HFFc6 (cell line): ENCODE measurements at regions not wholly inside any gene's neighbourhood (a gene's known extent, or its start where the extent isn't known, plus 50 kb on each side); places are given as distances from the start of the nearest gene placed in this dataset.

Experiments
- DNase-seq: peaks from one replicate; pipeline ENCODE4 v3.0.0-alpha.2; 2018
- H3K27ac Mint-ChIP-seq: 2 replicates; pipeline ENCODE4 v1.8.0; 2020; ENCODE audit warnings: mild to moderate bottlenecking, mixed read lengths
- H3K27me3 Mint-ChIP-seq: 2 replicates; pipeline ENCODE4 v1.8.0; 2021; ENCODE audit warnings: mild to moderate bottlenecking, moderate library complexity, mixed read lengths; ENCODE audit not compliant: insufficient read depth
- H3K36me3 Mint-ChIP-seq: 2 replicates; pipeline ENCODE4 v1.8.0; 2021; ENCODE audit warnings: low read depth, mixed read lengths
- H3K4me1 Mint-ChIP-seq: 2 replicates; pipeline ENCODE4 v1.8.0; 2020; ENCODE audit warnings: low read depth, mixed read lengths
- H3K4me3 Mint-ChIP-seq: 2 replicates; pipeline ENCODE4 v1.8.0; 2020; ENCODE audit warnings: mild to moderate bottlenecking, moderate library complexity, mixed read lengths
- H3K9me3 Mint-ChIP-seq: 2 replicates; pipeline ENCODE4 v1.8.0; 2020; ENCODE audit warnings: mild to moderate bottlenecking, mixed read lengths
- TF ChIP-seq, protein P1 (sequence below): fragments of 200-600 bp; sonication (generic); IDR thresholded peaks from 2 replicates; pipeline ENCODE4 v1.5.0; 2021; ENCODE audit warnings: antibody characterized with exemption, mild to moderate bottlenecking

DNA sequence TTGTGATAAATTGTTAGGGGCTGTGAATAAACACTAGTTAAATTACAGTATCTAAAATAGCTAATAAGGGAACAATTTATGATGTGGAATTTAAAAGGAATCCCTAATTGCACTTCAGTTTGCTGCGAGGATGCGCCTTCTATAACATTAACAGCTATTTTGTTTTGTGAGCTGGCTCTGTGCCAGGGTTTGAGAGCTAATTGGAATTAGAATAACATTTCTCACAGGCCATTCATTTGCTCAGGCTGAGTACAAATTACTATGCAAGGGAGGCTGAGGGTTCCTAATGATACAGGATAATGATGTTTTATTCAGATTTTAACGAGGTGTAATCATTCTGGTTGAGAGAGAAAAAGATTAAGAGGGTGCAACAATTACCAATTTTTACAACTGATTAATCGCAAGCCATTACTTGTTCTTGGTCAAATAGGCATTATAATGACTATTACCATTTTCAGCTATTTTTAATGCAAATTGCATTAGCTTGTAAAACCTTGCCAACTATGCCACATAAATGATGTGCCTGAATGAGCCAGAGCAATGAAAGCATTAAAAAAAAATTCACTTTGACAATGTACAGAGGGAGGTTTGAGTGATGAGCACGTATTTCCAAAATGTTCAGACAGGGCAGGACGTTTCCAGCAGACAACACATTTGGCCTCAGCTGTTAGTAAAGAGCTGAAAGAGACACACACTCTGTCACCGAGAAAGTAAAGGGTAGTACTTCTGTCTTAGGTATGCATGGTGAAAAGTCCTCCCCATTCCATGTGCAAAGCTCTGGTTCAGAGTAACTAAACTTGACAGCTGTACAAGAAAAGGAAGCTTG is 576.5 kb downstream of the TLE1 start:
- Mint-ChIP-seq H3K9me3 (peaks cover 5% of the 10 kb centered on the region), H3K27me3 (0 out of 2 replicates have a peak, but pooled peaks cover 2% of the 10 kb centered on the region), H3K4me1 (no peaks in the 10 kb centered on the region), H3K4me3 (no peak overlapping the region), H3K27ac (no peak overlapping the region), H3K36me3 (no peaks in the 10 kb centered on the region)
- TF ChIP-seq, protein P1, sequence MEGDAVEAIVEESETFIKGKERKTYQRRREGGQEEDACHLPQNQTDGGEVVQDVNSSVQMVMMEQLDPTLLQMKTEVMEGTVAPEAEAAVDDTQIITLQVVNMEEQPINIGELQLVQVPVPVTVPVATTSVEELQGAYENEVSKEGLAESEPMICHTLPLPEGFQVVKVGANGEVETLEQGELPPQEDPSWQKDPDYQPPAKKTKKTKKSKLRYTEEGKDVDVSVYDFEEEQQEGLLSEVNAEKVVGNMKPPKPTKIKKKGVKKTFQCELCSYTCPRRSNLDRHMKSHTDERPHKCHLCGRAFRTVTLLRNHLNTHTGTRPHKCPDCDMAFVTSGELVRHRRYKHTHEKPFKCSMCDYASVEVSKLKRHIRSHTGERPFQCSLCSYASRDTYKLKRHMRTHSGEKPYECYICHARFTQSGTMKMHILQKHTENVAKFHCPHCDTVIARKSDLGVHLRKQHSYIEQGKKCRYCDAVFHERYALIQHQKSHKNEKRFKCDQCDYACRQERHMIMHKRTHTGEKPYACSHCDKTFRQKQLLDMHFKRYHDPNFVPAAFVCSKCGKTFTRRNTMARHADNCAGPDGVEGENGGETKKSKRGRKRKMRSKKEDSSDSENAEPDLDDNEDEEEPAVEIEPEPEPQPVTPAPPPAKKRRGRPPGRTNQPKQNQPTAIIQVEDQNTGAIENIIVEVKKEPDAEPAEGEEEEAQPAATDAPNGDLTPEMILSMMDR, result no peak
- DNase-seq, result no peak

DNA sequence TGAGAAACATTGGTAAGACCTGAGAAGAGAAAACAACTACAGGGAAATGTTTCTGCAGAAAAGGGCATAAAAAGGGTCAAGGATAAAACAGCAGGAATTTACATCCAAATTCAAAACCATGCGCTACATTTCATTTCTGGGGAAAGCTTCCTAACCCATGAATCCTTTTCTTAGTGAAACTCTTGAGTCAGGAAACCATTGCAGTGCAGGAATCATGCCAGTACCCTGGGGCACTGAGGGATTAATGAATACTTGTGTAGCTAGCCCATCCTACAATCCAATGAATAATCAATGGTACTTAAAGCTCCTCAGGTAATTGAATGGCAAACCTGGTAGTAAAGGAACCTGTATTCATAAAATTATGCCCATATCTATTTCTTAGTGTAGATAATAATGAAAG is 580.5 kb downstream of the TLE1 start:
- H3K4me3 Mint-ChIP-seq, result no peak overlapping the region
- no peak overlapping the region for H3K27ac Mint-ChIP-seq
- H3K9me3 Mint-ChIP-seq, result no peaks in the 10 kb centered on the region
- TF ChIP-seq, protein P1, result no peak
- H3K36me3 Mint-ChIP-seq, result no peaks in the 10 kb centered on the region
- H3K27me3 Mint-ChIP-seq, result no peaks in the 10 kb centered on the region; the same call in 1 of the 2 replicates
- H3K4me1 Mint-ChIP-seq, result no peaks in the 10 kb centered on the region
- no peak for DNase-seq

DNA sequence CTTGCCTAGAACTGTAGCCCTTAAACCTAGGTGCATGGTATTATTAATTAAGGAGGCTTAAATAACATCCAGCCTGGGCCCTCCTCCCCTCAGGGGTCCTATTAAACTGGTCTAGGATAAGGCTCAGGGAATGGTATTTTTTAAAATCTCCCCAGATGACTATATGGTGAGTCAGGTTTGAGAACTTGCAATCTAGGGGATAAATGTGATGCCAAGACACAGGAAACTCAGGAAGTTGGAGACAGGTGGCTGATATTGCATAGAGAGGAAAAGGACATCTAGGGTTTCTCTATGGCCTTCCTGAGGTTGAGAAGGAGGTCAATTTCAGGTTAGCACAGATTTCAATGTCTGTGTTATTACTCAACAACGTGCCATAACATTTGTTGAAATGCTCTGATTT is 581.0 kb downstream of the TLE1 start:
- Mint-ChIP-seq H3K4me3 (no peak overlapping the region), H3K9me3 (no peaks in the 10 kb centered on the region), H3K27ac (no peak overlapping the region), H3K4me1 (no peaks in the 10 kb centered on the region), H3K27me3 (no peaks in the 10 kb centered on the region; the same call in 1 of the 2 replicates), H3K36me3 (no peaks in the 10 kb centered on the region)
- no peak for DNase-seq
- TF ChIP-seq, protein P1, result no peak

DNA sequence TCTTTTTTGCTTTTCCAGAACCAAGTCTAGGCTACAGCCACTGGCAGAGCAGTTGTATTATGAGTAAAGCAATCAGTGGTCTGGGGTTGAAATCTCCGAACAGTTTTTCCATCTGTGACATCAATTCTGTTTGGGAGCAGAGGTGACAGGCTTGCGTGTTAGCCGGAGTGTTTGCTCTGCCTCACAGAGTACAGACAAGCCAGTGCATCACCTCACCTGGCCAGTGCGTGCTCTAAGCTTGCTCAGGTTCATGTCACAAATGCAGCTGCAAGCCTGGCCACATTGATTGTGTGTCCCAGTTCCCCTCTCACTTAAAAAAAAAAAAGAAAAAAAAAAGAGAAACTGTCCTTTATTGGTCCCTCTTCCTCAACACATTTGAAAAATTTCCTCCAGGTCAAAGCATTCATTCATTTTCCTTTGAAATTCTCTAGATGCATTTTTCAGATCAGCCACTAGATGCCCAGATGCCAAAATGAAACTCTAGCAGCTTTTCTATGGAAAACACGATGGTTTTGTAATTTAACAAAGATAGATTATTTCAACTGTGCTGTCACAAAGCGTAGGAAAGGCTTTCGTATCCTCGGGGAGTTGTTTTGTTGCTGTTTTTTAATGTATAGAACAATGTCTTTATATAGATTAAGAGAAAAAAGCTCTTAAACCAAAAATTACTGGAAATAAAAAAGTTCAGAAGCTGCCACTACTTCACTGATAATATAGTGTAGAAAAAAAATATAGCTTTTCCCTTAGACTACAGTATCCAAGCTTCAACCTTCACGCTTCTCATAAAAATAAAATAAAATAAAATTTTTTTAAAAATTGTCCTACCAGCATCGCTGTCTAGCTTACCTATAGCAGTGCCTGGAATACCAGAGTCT is 585.5 kb downstream of the TLE1 start:
- H3K36me3 Mint-ChIP-seq, result no peaks in the 10 kb centered on the region
- DNase-seq, result no peak
- H3K27ac Mint-ChIP-seq, result no peak overlapping the region
- no peak overlapping the region for H3K4me3 Mint-ChIP-seq
- H3K4me1 Mint-ChIP-seq, result no peaks in the 10 kb centered on the region
- H3K27me3 Mint-ChIP-seq, result no peaks in the 10 kb centered on the region; the same call in 1 of the 2 replicates
- no peaks in the 10 kb centered on the region for H3K9me3 Mint-ChIP-seq
- TF ChIP-seq, protein P1, result peak; percentile 53

DNA sequence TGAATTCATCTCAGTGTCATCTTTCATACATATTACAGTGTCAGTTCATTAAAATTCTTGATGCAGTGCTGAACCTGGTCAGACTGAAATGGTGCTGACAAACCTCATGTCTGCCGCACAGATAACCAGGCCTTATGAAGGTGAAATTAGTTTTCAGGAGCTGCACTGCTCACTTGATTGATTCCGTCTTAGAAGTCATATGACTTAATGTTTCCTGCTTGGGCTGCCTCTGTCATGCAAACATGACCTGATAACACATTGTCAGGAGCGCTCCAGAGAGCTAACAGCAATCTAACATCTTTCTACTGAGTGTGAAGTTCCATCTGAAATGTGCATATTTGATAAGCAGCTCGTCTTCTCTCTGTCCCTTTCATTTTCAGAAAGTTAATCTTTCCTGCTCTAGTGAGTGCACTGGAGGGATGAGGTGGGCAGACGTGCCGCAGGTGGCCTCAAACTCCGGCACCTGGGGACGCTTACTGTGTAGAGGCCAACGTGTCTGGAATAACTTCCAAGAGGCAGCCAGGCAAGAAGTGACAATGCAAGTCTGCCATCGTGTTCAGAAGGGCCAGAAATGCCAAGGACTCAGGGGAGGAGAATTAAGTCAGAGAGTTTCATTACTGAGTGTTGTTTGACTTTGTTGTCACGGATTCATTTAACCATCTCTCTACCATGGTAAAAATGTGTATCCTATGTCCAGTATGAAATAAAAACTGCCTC is 592.1 kb downstream of the TLE1 start:
- TF ChIP-seq, protein P1, result no peak
- Mint-ChIP-seq H3K27me3 (no peaks in the 10 kb centered on the region), H3K9me3 (peaks cover 12% of the 10 kb centered on the region), H3K27ac (no peak overlapping the region), H3K36me3 (no peaks in the 10 kb centered on the region), H3K4me1 (no peaks in the 10 kb centered on the region), H3K4me3 (no peak overlapping the region)
- no peak for DNase-seq
